Fibroblast of mammary gland (primary cell): ENCODE measurements at regions not wholly inside any gene's neighbourhood (a gene's known extent, or its start where the extent isn't known, plus 50 kb on each side); places are given as distances from the start of the nearest gene placed in this dataset.
A peak's percentile ranks its signal among the peaks of the same experiment; 100 is the strongest.

Experiments
- DNase-seq: peaks from one replicate; pipeline ENCODE4 v3.0.0-alpha.2; 2010; ENCODE audit warnings: low read depth
- H3K4me3 ChIP-seq: 2 replicates; pipeline ENCODE4 v1.5.1; 2011; ENCODE audit warnings: low read depth, mild to moderate bottlenecking, low read length, moderate library complexity; ENCODE audit not compliant: control insufficient read depth
- TF ChIP-seq, protein P1 (sequence below): conservative IDR thresholded peaks from 2 replicates; pipeline ENCODE4 v1.5.1; 2011; ENCODE audit warnings: low read depth, low read length, inconsistent platforms; ENCODE audit not compliant: control insufficient read depth, insufficient read depth

DNA sequence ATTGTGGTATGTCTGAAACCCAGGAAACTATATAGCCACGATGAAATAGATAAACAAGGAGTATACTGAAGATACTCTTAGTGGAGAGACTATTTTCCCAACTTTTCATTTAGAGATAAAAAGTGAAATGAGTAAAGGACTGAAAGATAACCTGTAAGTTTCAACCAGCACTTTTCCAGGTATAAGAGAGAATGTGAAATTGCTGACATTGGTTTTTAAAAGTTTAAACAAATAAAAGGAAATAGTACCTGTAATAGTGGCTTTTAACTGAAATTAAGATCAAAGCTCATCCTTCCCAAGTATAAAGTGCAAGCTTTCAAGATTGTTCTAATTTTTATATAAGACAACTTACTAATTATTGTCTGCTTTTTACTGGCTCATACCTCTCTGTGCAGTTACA is 130.2 kb upstream of the CCN2 start:
- no peak for DNase-seq
- H3K4me3 ChIP-seq, result no peak overlapping the region
- TF ChIP-seq, protein P1, sequence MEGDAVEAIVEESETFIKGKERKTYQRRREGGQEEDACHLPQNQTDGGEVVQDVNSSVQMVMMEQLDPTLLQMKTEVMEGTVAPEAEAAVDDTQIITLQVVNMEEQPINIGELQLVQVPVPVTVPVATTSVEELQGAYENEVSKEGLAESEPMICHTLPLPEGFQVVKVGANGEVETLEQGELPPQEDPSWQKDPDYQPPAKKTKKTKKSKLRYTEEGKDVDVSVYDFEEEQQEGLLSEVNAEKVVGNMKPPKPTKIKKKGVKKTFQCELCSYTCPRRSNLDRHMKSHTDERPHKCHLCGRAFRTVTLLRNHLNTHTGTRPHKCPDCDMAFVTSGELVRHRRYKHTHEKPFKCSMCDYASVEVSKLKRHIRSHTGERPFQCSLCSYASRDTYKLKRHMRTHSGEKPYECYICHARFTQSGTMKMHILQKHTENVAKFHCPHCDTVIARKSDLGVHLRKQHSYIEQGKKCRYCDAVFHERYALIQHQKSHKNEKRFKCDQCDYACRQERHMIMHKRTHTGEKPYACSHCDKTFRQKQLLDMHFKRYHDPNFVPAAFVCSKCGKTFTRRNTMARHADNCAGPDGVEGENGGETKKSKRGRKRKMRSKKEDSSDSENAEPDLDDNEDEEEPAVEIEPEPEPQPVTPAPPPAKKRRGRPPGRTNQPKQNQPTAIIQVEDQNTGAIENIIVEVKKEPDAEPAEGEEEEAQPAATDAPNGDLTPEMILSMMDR, result no peak

DNA sequence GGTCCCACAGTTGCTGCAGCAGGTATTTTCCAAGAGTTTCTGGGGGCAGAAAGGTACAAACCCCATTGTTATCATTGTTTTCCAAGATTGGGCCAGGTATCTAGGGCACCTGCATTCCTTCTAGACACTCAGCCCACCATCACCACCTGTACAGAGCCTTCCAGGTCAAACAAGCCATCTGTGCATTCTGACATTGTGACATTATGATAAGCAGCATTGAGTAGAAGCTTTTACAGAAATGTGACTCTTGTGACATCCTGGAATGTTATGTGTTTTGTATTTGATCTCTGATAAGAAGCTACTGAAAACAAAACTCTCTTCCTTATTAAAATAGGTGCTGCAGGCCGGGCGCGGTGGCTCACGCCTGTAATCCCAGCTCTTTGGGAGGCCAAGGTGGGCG is 128.1 kb upstream of the CCN2 start:
- no peak overlapping the region for H3K4me3 ChIP-seq
- TF ChIP-seq, protein P1, result no peak
- DNase-seq, result no peak

DNA sequence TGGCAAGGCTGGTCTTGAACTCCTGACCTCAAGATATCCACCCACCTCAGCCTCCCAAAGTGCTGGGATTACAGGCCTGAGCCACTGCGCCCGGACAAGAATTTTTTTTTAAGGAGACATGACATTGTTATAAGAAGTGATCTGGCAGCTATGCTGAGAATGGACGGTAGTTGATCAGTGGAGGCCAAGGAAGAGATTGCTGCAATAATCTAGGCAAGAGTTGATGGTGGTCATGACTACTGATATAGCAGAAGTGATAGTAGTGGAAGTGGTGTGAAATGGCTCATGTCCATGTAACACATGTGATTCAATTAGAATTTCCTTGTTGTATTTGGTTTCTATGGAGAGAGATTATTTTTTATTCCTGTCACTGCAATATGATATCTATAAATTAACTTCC is 125.3 kb upstream of the CCN2 start:
- H3K4me3 ChIP-seq, result no peak overlapping the region
- TF ChIP-seq, protein P1, result no peak
- DNase-seq, result no peak

DNA sequence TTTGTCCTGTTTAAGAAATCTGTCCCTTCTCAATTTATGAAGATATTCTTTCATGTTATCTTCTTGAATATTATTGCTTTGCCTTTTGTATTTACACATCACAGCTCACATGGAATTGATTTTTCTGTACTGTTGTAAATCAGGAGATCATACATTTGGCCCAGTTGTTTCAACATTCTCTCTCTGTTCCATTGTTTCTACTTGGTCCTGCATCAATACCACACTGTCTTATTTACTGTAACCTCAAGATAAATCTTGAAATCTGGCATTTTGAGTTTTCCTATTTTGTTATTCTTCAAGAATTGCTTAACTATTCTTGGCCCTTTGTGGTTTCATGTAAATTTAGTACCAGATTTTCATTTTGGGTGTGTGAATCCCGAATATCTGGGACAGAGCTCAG is 121.7 kb upstream of the CCN2 start:
- no peak overlapping the region for H3K4me3 ChIP-seq
- TF ChIP-seq, protein P1, result no peak
- peak; percentile 34 for DNase-seq

DNA sequence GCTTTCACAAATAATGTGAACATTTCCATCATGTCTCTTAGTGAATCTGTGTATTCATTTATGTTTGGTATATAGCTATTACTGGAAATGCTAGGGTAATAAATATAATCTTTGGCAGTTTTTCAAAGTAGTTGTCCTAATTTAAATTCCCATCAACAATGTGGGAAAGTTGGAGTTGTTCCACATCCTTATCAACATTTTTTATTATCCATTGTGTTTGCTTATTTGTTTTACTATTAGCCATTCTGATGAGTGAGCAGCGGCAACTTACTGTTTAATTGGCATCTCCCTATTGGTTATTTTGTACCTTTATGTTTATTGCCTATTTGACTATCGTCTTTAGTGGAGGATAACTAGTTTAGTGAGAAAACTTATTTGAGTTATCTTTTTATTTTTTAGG is 121.1 kb upstream of the CCN2 start:
- no peak overlapping the region for H3K4me3 ChIP-seq
- TF ChIP-seq, protein P1, result no peak
- DNase-seq, result no peak

DNA sequence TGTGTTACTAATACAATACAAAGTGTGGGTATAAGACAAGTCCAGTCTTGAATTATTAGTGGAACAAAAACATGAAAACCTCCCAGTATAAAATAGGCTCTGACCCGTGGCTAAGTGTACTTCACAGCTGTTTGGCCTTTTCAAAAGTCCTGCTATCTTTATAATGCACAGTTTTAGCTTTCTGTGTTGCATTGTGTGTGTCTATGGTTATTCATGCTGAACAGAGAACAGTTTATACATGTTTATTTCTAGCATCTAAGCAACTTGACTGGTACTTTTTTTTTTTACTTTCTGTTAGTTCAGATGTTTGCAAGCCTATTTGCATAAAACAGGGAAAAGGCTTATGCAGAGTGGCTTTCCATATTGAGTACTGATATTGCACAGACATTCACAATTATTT is 119.2 kb upstream of the CCN2 start:
- TF ChIP-seq, protein P1, result no peak
- no peak for DNase-seq
- no peak overlapping the region for H3K4me3 ChIP-seq

DNA sequence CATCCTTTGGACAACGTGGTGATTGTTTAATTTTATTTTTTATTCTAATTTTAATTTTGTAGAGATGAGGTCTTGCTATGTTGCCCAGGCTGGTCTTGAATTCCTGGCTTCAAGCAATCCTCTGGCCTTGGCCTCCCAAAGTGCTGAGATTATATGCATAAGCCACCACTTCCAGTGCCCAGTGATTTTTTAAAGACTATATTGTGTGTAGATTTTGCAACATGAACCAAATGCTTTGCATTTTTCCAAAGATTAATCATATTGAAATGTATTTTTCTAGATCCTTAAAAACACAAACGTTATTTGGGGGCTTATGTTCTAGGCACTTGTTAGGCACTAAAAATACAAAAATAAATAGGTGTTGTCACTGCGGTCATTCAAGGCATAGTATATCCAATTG is 117.6 kb upstream of the CCN2 start:
- TF ChIP-seq, protein P1, result no peak
- H3K4me3 ChIP-seq, result no peak overlapping the region
- no peak for DNase-seq
